NCI-H1105 (cell line): ENCODE measurements at regions not wholly inside any gene's neighbourhood (a gene's known extent, or its start where the extent isn't known, plus 50 kb on each side); places are given as distances from the start of the nearest gene placed in this dataset.

Experiments used
- DNase-seq: peaks from one replicate; lab custom pipeline; 2025; lab: John Stamatoyannopoulos, UW

GRCh38 chr6:3593161-3593560 lies 136.3 kb upstream of the SLC22A23 start:
- no peak for DNase-seq

- no peak for DNase-seq
These were observed 135.6 kb upstream of the SLC22A23 start for GRCh38 chr6:3592371-3592941.

GRCh38 chr6:3591970-3592369 lies 135.1 kb upstream of the SLC22A23 start:
- DNase-seq: no peak

- no peak for DNase-seq
These were observed 130.8 kb upstream of the SLC22A23 start for GRCh38 chr6:3587660-3588059.

GRCh38 chr6:3585320-3585935 lies 128.6 kb upstream of the SLC22A23 start:
- no peak for DNase-seq

- no peak for DNase-seq
These were observed 127.8 kb upstream of the SLC22A23 start for GRCh38 chr6:3584606-3585005.

- DNase-seq: no peak
These were observed 124.6 kb upstream of the SLC22A23 start for GRCh38 chr6:3581469-3581868.

GRCh38 chr6:3579652-3580175 lies 122.9 kb upstream of the SLC22A23 start:
- no peak for DNase-seq

GRCh38 chr6:3578981-3579380 lies 122.1 kb upstream of the SLC22A23 start:
- no peak for DNase-seq

GRCh38 chr6:3577517-3577916 lies 120.7 kb upstream of the SLC22A23 start:
- no peak for DNase-seq

GRCh38 chr6:3575701-3576100 lies 118.9 kb upstream of the SLC22A23 start:
- no peak for DNase-seq

GRCh38 chr6:3575166-3575565 lies 118.3 kb upstream of the SLC22A23 start:
- no peak for DNase-seq

- no peak for DNase-seq
These were observed 116.8 kb upstream of the SLC22A23 start for GRCh38 chr6:3573670-3574069.

GRCh38 chr6:3571836-3572235 lies 115.0 kb upstream of the SLC22A23 start:
- no peak for DNase-seq

GRCh38 chr6:3571250-3571681 lies 114.4 kb upstream of the SLC22A23 start:
- no peak for DNase-seq

- DNase-seq: no peak
These were observed 113.0 kb upstream of the SLC22A23 start for GRCh38 chr6:3569816-3570215.

- DNase-seq: no peak
These were observed 111.7 kb upstream of the SLC22A23 start for GRCh38 chr6:3568396-3569082.

- no peak for DNase-seq
These were observed 110.0 kb upstream of the SLC22A23 start for GRCh38 chr6:3566812-3567211.

GRCh38 chr6:3565291-3565690 lies 108.4 kb upstream of the SLC22A23 start:
- no peak for DNase-seq

- peak; percentile 33 for DNase-seq
These were observed 104.9 kb upstream of the SLC22A23 start for GRCh38 chr6:3561725-3562124.

- no peak for DNase-seq
These were observed 103.4 kb upstream of the SLC22A23 start for GRCh38 chr6:3560211-3560610.

- no peak for DNase-seq
These were observed 102.7 kb upstream of the SLC22A23 start for GRCh38 chr6:3559561-3559960.

GRCh38 chr6:3557336-3557735 lies 100.5 kb upstream of the SLC22A23 start:
- DNase-seq: peak; percentile 58
